ENCODE measurements at regions not wholly inside any gene's neighbourhood (a gene's known extent, or its start where the extent isn't known, plus 50 kb on each side); places are given as distances from the start of the nearest gene placed in this dataset.

DNA sequence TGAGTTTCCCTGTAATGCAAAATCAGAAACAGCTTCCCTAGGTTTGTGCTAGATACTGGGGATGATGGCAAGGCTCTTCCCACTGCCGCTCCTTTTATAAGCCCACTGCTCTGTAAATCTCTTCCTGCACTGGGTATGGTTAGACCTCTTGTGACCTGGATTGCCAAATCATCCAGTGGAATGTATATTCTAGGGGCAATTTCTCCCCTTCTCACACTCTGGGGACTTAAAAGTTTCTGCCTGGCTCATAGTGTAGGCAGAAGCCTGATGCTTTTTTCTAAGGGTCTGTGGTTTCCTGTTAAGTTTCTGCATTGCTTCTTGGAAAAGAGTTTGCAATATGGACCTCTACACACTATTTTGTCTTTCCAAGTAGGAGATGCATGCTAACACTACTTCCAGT is 1582.0 kb upstream of the PCDH20 start:
- no peak for TF ChIP-seq POLR2AphosphoS5 (IDR thresholded peaks at IDR 0.05)
- no peak for TF ChIP-seq POLR2A (IDR thresholded peaks at IDR 0.05)

Data from prostate gland (tissue), 1 donor.